ENCODE measurements at regions not wholly inside any gene's neighbourhood (a gene's known extent, or its start where the extent isn't known, plus 50 kb on each side); places are given as distances from the start of the nearest gene placed in this dataset.

GRCh38 chr2:2735041-2735440 lies 404.0 kb upstream of the MYT1L start:
- TF ChIP-seq, protein P1, sequence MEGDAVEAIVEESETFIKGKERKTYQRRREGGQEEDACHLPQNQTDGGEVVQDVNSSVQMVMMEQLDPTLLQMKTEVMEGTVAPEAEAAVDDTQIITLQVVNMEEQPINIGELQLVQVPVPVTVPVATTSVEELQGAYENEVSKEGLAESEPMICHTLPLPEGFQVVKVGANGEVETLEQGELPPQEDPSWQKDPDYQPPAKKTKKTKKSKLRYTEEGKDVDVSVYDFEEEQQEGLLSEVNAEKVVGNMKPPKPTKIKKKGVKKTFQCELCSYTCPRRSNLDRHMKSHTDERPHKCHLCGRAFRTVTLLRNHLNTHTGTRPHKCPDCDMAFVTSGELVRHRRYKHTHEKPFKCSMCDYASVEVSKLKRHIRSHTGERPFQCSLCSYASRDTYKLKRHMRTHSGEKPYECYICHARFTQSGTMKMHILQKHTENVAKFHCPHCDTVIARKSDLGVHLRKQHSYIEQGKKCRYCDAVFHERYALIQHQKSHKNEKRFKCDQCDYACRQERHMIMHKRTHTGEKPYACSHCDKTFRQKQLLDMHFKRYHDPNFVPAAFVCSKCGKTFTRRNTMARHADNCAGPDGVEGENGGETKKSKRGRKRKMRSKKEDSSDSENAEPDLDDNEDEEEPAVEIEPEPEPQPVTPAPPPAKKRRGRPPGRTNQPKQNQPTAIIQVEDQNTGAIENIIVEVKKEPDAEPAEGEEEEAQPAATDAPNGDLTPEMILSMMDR (IDR thresholded peaks at IDR 0.05; ENCODE audit: low read length), result no peak
- no peak for TF ChIP-seq EZH2 (optimal IDR thresholded peaks at IDR 0.05; ENCODE audit: low read depth, low read length)
- TF ChIP-seq EZH2phosphoT487 (IDR thresholded peaks at IDR 0.05; ENCODE audit: low read length), result no peak

Measured in MM.1S (cell line).